ENCODE measurements at regions not wholly inside any gene's neighbourhood (a gene's known extent, or its start where the extent isn't known, plus 50 kb on each side); places are given as distances from the start of the nearest gene placed in this dataset.

- H3K9me3 ChIP-seq (ENCODE audit: control insufficient read depth in 1 of 2, low read length in 2 of 2) = no peaks in the 10 kb centered on the region
- Mint-ChIP-seq H3K4me3 (no peak overlapping the region), H3K4me1 (no peaks in the 10 kb centered on the region), H3K36me3 (no peaks in the 10 kb centered on the region), H3K9me3 (peaks cover 0 to 4% (median 0%) of the 10 kb centered on the region in 8 donors), H3K27me3 (peaks cover 6 to 7% of the 10 kb centered on the region in 2 donors), H3K27ac (no peak overlapping the region)
- DNase-seq = no peak
- no peak overlapping the region for H3K27ac ChIP-seq (ENCODE audit: low read depth, low read length)
- CTCF ChIA-PET (ENCODE audit: partially characterized antibody) = no interaction called here
- no peaks in the 10 kb centered on the region for H3K36me3 ChIP-seq (ENCODE audit: insufficient read depth, low read length)
- POLR2A ChIA-PET (ENCODE audit: partially characterized antibody) = no interaction called here
- H3K4me1 ChIP-seq (ENCODE audit: insufficient read depth, low read length) = no peaks in the 10 kb centered on the region
- intact Hi-C loops (cut with micrococcal nuclease) = no loop called here
- H3K27me3 ChIP-seq (ENCODE audit: insufficient read depth, low read length) = no peaks in the 10 kb centered on the region
- no peak overlapping the region for H3K4me3 ChIP-seq (ENCODE audit: low read length in 2 of 2)
Measured at GRCh38 chr5:58335518-58335917, 124.4 kb downstream of the PLK2 start.

DNA sequence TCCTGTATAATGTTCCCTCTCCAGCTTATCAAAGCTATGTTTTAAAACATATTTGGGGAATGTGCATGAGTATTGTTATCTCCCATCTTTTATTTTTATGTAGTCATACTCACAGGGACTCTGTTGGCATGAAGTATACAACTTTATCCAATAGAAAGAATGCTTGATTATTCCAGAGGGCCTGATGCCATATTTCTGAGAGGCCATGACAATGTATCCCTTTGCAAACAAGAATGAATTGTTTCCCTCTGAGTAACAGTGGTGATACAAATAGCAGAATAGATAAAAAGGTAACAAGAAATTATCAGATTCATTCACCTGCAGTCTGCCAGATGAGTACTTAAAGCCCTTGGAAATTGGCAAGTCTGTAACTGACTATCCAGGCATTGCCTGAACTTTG lies 125.9 kb downstream of the PLK2 start:
- Mint-ChIP-seq H3K9me3 (peaks cover 0 to 4% (median 0%) of the 10 kb centered on the region in 8 donors), H3K27ac (no peak overlapping the region), H3K36me3 (no peaks in the 10 kb centered on the region), H3K4me3 (no peak overlapping the region), H3K27me3 (peaks cover 6 to 7% of the 10 kb centered on the region in 2 donors), H3K4me1 (no peaks in the 10 kb centered on the region)
- intact Hi-C loops (cut with micrococcal nuclease) = no loop called here
- no peaks in the 10 kb centered on the region for H3K9me3 ChIP-seq (ENCODE audit: control insufficient read depth in 1 of 2, low read length in 2 of 2)
- no peak overlapping the region for H3K27ac ChIP-seq (ENCODE audit: low read depth, low read length)
- ChIA-PET CTCF (ENCODE audit: partially characterized antibody) (no interaction called here), POLR2A (ENCODE audit: partially characterized antibody) (no interaction called here)
- no peaks in the 10 kb centered on the region for H3K4me1 ChIP-seq (ENCODE audit: insufficient read depth, low read length)
- H3K4me3 ChIP-seq (ENCODE audit: low read length in 2 of 2) = no peak overlapping the region
- no peaks in the 10 kb centered on the region for H3K27me3 ChIP-seq (ENCODE audit: insufficient read depth, low read length)
- no peaks in the 10 kb centered on the region for H3K36me3 ChIP-seq (ENCODE audit: insufficient read depth, low read length)
- no peak for DNase-seq

DNA sequence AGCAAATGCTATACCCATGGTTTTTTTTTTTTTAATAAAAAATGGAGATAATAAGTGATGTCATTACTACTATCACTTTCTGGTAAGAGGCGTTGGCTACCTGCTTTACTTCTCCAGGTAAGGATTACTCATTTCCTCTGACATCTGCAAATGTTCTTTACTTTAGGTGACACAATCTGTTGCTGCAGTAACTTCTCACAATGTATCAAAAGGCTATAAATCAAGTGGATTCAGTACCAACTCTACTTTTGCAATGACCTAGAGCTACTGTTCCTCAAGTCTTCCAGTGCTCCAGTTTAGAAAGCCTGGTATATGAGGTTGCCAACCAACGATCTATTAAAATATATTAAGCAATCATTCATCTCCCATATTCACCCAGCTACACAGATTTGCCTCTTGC lies 129.1 kb downstream of the PLK2 start:
- no peaks in the 10 kb centered on the region for H3K9me3 ChIP-seq (ENCODE audit: control insufficient read depth in 1 of 2, low read length in 2 of 2)
- no peak overlapping the region for H3K4me3 ChIP-seq (ENCODE audit: low read length in 2 of 2)
- Mint-ChIP-seq H3K9me3 (peaks cover 0 to 4% (median 0%) of the 10 kb centered on the region in 8 donors), H3K36me3 (no peaks in the 10 kb centered on the region), H3K27ac (no peak overlapping the region), H3K4me3 (no peak overlapping the region), H3K27me3 (peaks cover 6% of the 10 kb centered on the region in 2 donors), H3K4me1 (no peaks in the 10 kb centered on the region)
- no peak for DNase-seq
- H3K4me1 ChIP-seq (ENCODE audit: insufficient read depth, low read length) = no peaks in the 10 kb centered on the region
- no peaks in the 10 kb centered on the region for H3K36me3 ChIP-seq (ENCODE audit: insufficient read depth, low read length)
- no peaks in the 10 kb centered on the region for H3K27me3 ChIP-seq (ENCODE audit: insufficient read depth, low read length)
- no peak overlapping the region for H3K27ac ChIP-seq (ENCODE audit: low read depth, low read length)
- intact Hi-C loops (cut with micrococcal nuclease) = no loop called here
- ChIA-PET POLR2A (ENCODE audit: partially characterized antibody) (no interaction called here), CTCF (ENCODE audit: partially characterized antibody) (no interaction called here)

DNA sequence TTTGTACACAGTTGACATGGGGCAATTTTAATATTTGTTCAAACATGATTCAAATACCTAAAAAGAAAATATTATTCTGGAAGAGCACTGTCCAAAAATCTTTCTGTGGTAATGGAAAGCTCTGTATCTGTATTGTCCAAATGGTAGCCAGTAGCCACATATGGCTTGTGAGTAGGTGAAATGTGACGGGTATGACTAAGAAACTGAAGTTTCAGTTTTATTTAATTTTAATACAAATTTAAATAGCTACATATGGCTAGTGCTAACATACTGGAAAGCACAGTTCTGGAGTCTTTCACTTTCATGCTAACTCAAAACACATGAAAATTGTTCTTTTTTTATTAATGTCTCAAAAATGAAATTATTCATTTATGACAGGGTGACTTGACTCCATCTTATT lies 132.6 kb downstream of the PLK2 start:
- peaks cover 0 to 2% of the 10 kb centered on the region in 2 donors for H3K27me3 Mint-ChIP-seq
- Histone ChIP-seq H3K27ac (ENCODE audit: low read depth, low read length) (no peak overlapping the region), H3K27me3 (ENCODE audit: insufficient read depth, low read length) (no peaks in the 10 kb centered on the region), H3K4me1 (ENCODE audit: insufficient read depth, low read length) (no peaks in the 10 kb centered on the region), H3K4me3 (ENCODE audit: low read length in 2 of 2) (no peak overlapping the region), H3K9me3 (ENCODE audit: control insufficient read depth in 1 of 2, low read length in 2 of 2) (no peaks in the 10 kb centered on the region), H3K36me3 (ENCODE audit: insufficient read depth, low read length) (no peaks in the 10 kb centered on the region)
- no peaks in the 10 kb centered on the region for H3K36me3 Mint-ChIP-seq
- peaks cover 0 to 2% (median 0%) of the 10 kb centered on the region in 8 donors for H3K9me3 Mint-ChIP-seq
- ChIA-PET POLR2A (ENCODE audit: partially characterized antibody) (no interaction called here), CTCF (ENCODE audit: partially characterized antibody) (no interaction called here)
- H3K4me1 Mint-ChIP-seq = no peaks in the 10 kb centered on the region
- intact Hi-C loops (cut with micrococcal nuclease) = no loop called here
- no peak overlapping the region for H3K27ac Mint-ChIP-seq
- no peak for DNase-seq
- no peak overlapping the region for H3K4me3 Mint-ChIP-seq

DNA sequence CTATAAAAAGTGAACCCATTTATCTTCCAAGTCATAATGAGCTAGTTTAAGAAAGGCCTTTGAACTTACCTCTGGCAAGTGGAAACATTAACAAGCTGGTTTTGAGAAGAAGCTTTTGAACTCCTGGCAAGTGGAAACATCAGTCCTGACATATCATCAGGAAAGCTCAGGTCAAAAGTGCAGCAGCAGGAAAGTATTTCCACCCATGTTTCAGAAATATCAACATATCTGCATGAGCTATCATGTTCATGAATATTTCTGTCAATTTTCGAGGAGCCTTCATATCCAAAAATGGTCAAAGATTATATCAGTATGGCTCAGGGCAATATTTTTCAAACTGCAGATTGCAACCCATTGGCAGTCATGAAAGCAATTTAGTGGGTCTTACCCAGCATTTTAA lies 133.9 kb downstream of the PLK2 start:
- Mint-ChIP-seq H3K27me3 (peaks cover 0 to 2% of the 10 kb centered on the region in 2 donors), H3K4me1 (no peaks in the 10 kb centered on the region), H3K36me3 (no peaks in the 10 kb centered on the region), H3K9me3 (no peaks in the 10 kb centered on the region), H3K27ac (no peak overlapping the region), H3K4me3 (no peak overlapping the region)
- DNase-seq = no peak
- Histone ChIP-seq H3K36me3 (ENCODE audit: insufficient read depth, low read length) (no peaks in the 10 kb centered on the region), H3K27me3 (ENCODE audit: insufficient read depth, low read length) (no peaks in the 10 kb centered on the region), H3K4me3 (ENCODE audit: low read length in 2 of 2) (no peak overlapping the region), H3K27ac (ENCODE audit: low read depth, low read length) (no peak overlapping the region), H3K4me1 (ENCODE audit: insufficient read depth, low read length) (no peaks in the 10 kb centered on the region), H3K9me3 (ENCODE audit: control insufficient read depth in 1 of 2, low read length in 2 of 2) (no peaks in the 10 kb centered on the region)
- ChIA-PET POLR2A (ENCODE audit: partially characterized antibody) (no interaction called here), CTCF (ENCODE audit: partially characterized antibody) (no interaction called here)
- intact Hi-C loops (cut with micrococcal nuclease) = no loop called here

DNA sequence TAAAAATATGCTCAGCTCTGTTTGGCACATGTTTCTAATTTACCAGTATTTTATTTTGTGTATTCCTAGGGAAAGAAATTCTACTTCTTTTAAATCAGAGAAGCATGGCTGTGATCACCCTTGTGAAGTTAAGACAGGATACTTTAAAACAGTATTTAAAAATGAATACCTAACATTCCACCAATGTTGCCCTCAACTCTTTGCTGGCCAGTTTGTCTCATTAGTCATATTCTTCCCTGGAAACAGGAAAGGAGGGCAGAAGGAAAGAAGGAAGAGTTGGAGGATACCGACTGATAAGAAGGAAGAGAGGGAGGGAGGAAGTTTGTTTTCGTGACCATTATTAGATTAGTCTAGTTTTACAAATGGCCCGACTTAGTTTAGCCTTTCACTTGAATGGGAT lies 137.4 kb downstream of the PLK2 start:
- no peak for DNase-seq
- intact Hi-C loops (cut with micrococcal nuclease) = no loop called here
- Mint-ChIP-seq H3K27me3 (peaks cover 0 to 2% of the 10 kb centered on the region in 2 donors), H3K4me3 (no peak overlapping the region), H3K4me1 (no peaks in the 10 kb centered on the region), H3K36me3 (no peaks in the 10 kb centered on the region), H3K9me3 (no peaks in the 10 kb centered on the region), H3K27ac (no peak overlapping the region)
- ChIA-PET CTCF (ENCODE audit: partially characterized antibody) (no interaction called here), POLR2A (ENCODE audit: partially characterized antibody) (no interaction called here)
- H3K27me3 ChIP-seq (ENCODE audit: insufficient read depth, low read length) = no peaks in the 10 kb centered on the region
- H3K36me3 ChIP-seq (ENCODE audit: insufficient read depth, low read length) = no peaks in the 10 kb centered on the region
- H3K27ac ChIP-seq (ENCODE audit: low read depth, low read length) = no peak overlapping the region
- no peak overlapping the region for H3K4me3 ChIP-seq (ENCODE audit: low read length in 2 of 2)
- H3K9me3 ChIP-seq (ENCODE audit: control insufficient read depth in 1 of 2, low read length in 2 of 2) = no peaks in the 10 kb centered on the region
- H3K4me1 ChIP-seq (ENCODE audit: insufficient read depth, low read length) = no peaks in the 10 kb centered on the region

DNA sequence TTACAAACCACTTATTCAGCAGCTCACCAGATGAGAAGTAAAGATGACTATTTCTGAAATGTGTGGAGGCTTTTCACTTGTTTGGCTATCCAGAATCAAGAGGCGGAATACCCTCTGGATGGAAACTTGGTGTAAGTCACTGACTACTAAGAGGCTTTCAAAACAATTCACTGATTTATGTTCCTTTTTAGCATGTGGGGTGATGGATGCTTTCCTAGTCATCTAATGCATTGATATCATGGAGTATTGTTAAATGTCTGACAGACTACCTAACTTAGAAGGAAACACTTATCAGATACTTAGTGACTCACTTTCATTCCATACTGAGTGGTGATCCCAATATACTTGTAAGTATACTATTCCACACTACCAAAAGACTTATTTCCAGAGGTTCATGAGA lies 141.4 kb downstream of the PLK2 start:
- intact Hi-C loops (cut with micrococcal nuclease) = no loop called here
- Mint-ChIP-seq H3K27me3 (peaks cover 0 to 2% of the 10 kb centered on the region in 2 donors), H3K9me3 (no peaks in the 10 kb centered on the region), H3K36me3 (no peaks in the 10 kb centered on the region), H3K27ac (no peak overlapping the region), H3K4me3 (no peak overlapping the region), H3K4me1 (no peaks in the 10 kb centered on the region)
- H3K27me3 ChIP-seq (ENCODE audit: insufficient read depth, low read length) = no peaks in the 10 kb centered on the region
- H3K4me1 ChIP-seq (ENCODE audit: insufficient read depth, low read length) = no peaks in the 10 kb centered on the region
- DNase-seq = no peak
- no peaks in the 10 kb centered on the region for H3K36me3 ChIP-seq (ENCODE audit: insufficient read depth, low read length)
- CTCF ChIA-PET (ENCODE audit: partially characterized antibody) = no interaction called here
- H3K9me3 ChIP-seq (ENCODE audit: control insufficient read depth in 1 of 2, low read length in 2 of 2) = no peaks in the 10 kb centered on the region
- POLR2A ChIA-PET (ENCODE audit: partially characterized antibody) = no interaction called here
- no peak overlapping the region for H3K4me3 ChIP-seq (ENCODE audit: low read length in 2 of 2)
- H3K27ac ChIP-seq (ENCODE audit: low read depth, low read length) = no peak overlapping the region

GRCh38 chr5:58317808-58318207 lies 142.1 kb downstream of the PLK2 start:
- ChIA-PET POLR2A (ENCODE audit: partially characterized antibody) (no interaction called here), CTCF (ENCODE audit: partially characterized antibody) (no interaction called here)

More at GRCh38 chr5:58317808-58318207, 142.1 kb downstream of the PLK2 start:
- H3K4me1 Mint-ChIP-seq = no peaks in the 10 kb centered on the region
- no peaks in the 10 kb centered on the region for H3K9me3 Mint-ChIP-seq
- H3K4me3 Mint-ChIP-seq = no peak overlapping the region
- Histone ChIP-seq H3K4me3 (ENCODE audit: low read length in 2 of 2) (no peak overlapping the region), H3K4me1 (ENCODE audit: insufficient read depth, low read length) (no peaks in the 10 kb centered on the region), H3K36me3 (ENCODE audit: insufficient read depth, low read length) (no peaks in the 10 kb centered on the region), H3K9me3 (ENCODE audit: control insufficient read depth in 1 of 2, low read length in 2 of 2) (no peaks in the 10 kb centered on the region), H3K27ac (ENCODE audit: low read depth, low read length) (no peak overlapping the region), H3K27me3 (ENCODE audit: insufficient read depth, low read length) (no peaks in the 10 kb centered on the region)
- intact Hi-C loops (cut with micrococcal nuclease) = no loop called here
- peaks cover 0 to 2% of the 10 kb centered on the region in 2 donors for H3K27me3 Mint-ChIP-seq
- DNase-seq = no peak
- no peak overlapping the region for H3K27ac Mint-ChIP-seq
- no peaks in the 10 kb centered on the region for H3K36me3 Mint-ChIP-seq

Data from CD4-positive, alpha-beta memory T cell (primary cell).